HG02571 (cell line): ENCODE measurements at regions not wholly inside any gene's neighbourhood (a gene's known extent, or its start where the extent isn't known, plus 50 kb on each side); places are given as distances from the start of the nearest gene placed in this dataset.

Experiments
- ATAC-seq: cut with Tn5 transposase; IDR thresholded peaks from one replicate; pipeline ENCODE4 v1.9.1; 2021; ENCODE audit warnings: mild to moderate bottlenecking, moderate library complexity; ENCODE audit not compliant: unreplicated experiment

DNA sequence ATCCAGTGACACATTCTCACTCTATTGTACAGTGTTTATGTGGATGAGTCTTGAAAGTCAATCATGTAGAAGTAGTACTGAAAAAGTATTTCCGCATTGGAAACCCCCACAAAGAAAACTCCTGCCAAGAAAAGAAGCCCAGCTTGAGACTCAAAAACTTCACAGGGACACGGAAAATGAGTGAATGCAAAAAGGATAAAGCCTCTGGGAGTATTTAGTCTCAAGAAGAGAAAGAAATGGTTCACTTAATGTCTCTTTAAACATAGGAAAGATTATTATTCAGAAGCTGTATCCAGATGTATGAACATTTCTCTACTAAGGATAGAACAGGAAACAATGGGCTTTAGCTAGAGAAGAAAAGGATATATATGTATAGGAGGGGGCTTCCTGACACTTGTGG, 304.5 kb downstream of the BARHL2 start:
- no peak for ATAC-seq

- ATAC-seq, result no peak
Observed at GRCh38 chr1:90411185-90411584, 305.9 kb downstream of the BARHL2 start.

DNA sequence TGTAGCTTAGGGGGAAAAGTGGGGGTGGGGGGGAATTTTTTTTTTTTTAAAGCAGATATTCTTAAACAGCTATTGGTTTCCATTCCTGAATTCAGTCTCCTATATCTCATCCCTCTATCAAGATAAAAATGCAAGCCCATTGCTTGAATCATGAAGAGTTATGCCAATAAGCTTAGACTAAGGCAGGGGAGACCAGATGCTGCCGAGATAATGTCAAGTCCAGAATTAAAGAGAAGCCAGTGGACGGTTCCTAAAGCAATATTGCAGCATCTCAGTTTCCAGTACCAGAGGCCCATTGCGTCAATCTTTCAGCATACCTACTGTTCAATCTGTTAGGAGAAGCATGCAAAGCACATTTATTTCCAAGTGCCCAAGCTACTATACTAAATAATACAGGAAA, 309.4 kb downstream of the BARHL2 start:
- ATAC-seq, result no peak

DNA sequence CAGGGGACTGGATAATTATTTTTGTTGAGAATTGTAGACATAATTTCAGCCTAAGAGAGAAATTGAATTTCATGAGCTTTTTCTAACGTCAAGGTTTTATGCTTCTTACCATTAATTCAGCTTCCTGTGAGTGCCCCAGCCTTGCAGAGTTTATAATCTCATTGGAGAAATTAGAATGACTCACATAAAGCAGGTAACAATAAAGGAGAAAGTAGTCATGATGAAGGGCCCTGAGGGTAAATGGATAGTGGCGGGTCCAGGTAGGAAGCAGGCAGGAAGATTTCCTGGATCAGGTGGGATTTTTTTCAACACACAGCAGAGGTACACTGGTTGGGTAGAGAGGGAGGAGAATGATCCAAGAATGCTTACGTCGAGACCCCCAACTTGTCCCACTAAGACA, 311.4 kb downstream of the BARHL2 start:
- ATAC-seq, result no peak

- ATAC-seq, result no peak
Observed at GRCh38 chr1:90402893-90403849, 313.9 kb downstream of the BARHL2 start.

DNA sequence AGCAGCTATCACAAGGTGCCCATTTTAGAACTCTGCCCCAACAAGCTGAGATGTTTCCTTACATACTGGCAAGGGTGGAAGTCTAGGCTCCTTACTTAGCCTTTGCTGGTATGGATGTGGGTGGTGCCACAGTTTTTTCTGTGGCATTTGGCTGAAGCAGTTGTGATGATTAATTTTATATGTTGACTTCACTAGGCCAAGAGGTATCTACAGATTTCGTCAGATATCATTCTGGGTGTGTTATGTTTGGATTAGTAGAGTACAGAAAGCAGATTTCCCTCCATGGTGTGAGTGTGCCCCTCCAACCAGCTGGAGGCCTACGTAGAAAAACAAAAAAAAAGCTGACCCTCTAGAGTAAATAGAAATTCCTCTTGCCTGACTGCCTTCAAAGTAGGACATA, 317.0 kb downstream of the BARHL2 start:
- ATAC-seq, result no peak

GRCh38 chr1:90396917-90397316, 320.2 kb downstream of the BARHL2 start:
- no peak for ATAC-seq

GRCh38 chr1:90394247-90394646, 322.9 kb downstream of the BARHL2 start:
- no peak for ATAC-seq

DNA sequence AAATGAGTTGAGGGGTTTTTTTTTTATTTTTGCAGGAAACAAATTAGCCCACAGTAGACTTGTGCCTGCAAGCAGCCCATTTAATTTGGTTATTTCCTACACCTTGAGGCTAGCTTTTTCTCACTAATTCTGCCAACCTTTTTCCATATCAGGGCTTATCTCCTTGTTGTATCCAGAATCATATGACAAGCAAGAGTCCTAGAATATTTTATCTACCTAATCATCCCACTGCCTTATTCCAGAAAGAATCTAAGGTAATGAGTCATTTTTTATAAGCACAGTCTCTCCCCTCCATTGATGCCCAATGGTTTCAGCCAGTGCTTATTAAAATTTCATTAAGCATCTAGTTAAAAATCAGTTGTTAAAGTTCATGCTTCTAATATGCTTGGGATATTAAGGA, 324.1 kb downstream of the BARHL2 start:
- no peak for ATAC-seq

GRCh38 chr1:90391126-90391525, 326.0 kb downstream of the BARHL2 start:
- no peak for ATAC-seq

- ATAC-seq, result no peak
Observed at GRCh38 chr1:90387805-90388204, 329.3 kb downstream of the BARHL2 start.

DNA sequence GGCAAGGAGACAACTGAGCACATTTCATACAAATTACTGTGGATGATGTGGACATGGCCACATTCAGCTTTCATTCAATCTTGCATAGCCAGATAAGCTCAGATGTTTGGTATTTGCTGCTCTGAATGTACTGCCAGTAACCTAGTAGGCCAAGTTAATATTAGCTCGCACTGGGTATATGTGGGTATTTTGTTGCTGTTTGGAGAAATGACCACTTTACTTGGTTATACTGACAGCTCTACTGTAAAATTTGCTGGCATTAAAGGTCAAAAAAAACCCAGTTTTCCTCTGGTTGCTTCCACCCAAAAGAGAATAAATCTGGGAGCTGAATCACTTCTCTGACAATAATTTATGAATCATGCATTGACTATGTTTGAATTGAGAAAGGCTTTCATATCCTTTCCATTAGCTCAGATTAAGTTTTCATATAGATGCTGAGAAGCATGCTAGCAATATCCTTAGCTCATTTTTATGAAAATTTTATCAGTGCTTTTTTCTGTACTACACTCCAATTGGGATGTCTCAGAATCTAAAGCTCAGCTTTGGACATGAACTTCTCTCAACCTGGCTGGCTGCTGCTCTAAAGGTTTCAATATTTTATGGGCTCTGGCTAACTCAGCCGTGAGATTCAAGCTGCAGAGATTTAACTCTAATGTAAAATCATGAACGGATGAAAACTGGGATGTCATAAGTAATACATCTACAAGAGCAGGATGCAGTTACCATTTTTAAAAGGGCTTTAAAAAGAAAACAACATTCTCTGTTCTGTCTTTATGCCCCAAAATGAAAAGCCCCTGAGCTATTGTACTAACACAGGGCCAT, 330.0 kb downstream of the BARHL2 start:
- ATAC-seq, result no peak

- no peak for ATAC-seq
Observed at GRCh38 chr1:90384193-90384592, 332.9 kb downstream of the BARHL2 start.

DNA sequence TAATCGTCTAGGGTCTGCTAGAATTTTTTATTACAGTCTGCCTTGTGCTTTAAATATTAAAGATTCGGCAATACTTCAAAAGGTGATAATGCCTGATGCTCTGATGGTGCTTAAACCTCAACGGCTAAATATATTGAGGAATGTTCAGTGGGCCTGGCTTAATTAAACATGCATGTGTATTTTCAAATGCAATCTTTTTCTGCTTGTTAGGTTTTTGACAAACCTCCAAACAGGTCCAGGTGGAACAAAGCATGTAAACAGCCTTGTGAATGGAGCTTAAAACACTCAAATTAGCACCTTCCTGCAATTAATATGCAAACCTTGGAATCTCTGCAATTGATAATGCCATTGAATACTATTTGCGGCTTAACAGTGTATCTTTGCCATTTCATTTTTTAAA, 334.9 kb downstream of the BARHL2 start:
- ATAC-seq, result no peak

- ATAC-seq, result no peak
Observed at GRCh38 chr1:90381598-90381997, 335.5 kb downstream of the BARHL2 start.

- ATAC-seq, result no peak
Observed at GRCh38 chr1:90371448-90371813, 345.7 kb downstream of the BARHL2 start.

DNA sequence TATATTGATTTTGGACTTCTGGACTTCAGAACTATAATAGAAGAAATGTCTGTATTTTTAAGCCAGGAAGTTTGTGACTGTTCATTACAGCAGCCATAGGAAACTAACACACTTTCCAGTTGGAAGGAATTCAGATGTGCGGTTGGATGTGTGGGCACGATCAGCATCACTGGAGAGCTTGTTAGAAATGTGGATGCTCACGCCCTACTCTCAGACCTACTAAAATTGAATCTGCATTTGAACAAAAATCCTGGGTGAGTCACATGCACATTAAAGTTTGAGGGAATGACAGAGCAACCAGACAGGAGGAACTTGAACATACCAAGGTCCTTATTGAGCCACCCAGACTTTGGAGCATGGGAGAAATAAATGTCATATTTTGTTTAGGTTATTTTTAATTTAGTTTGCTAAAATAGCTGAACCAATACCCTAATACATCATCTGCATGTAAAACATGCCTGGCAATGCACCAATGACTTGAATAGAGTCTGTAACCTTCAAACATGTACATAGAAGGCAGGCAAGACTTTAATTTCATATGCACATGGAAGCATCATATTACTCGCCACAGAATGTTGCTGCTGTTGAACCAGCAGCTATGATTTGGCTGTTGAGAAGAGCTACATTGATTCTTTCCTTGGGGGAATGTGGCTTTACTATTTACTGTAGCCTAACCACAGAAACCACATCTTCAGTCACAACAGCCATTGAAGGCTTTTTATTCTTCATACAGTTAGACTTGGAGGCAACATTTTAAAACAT, 346.2 kb downstream of the BARHL2 start:
- ATAC-seq, result no peak

- ATAC-seq, result no peak
Observed at GRCh38 chr1:90362163-90362562, 354.9 kb downstream of the BARHL2 start.

GRCh38 chr1:90361026-90361425, 356.1 kb downstream of the BARHL2 start:
- ATAC-seq, result no peak

- no peak for ATAC-seq
Observed at GRCh38 chr1:90359994-90360393, 357.1 kb downstream of the BARHL2 start.

DNA sequence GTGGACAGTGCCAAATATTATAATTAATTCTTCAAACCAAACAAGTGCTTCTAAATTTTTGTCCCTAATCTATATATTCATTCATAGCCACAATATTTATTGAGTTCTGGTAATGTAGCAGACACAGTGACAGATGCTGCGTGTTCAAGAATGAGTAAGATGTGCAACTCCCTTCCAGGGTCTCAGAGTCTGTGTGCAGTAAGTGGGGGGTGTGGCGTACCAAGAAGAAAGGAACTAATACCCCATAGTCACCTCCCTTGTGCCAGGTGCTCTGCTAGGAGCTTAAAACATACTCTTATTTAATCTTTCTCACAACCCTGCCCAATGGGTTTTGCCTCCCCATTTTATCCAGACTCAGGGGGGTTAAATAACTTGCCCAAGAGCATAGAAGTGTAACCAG, 358.7 kb downstream of the BARHL2 start:
- ATAC-seq, result no peak
